Skeletal muscle satellite cell (primary cell): ENCODE measurements at regions not wholly inside any gene's neighbourhood (a gene's known extent, or its start where the extent isn't known, plus 50 kb on each side); places are given as distances from the start of the nearest gene placed in this dataset.
"Not testable (repeated sequence)": the region's sequence is repeated elsewhere in the genome, so short reads cannot be mapped to it uniquely, and the experiment has no call there.

Experiments
- H3K27me3 ChIP-seq: 2 replicates; pipeline ENCODE4 v1.7.0; 2013; ENCODE audit warnings: low read length; ENCODE audit not compliant: control insufficient read depth, insufficient read depth
- H3K36me3 ChIP-seq: 2 replicates; pipeline ENCODE4 v1.7.0; 2013; ENCODE audit warnings: mild to moderate bottlenecking, control low read depth, low read length; ENCODE audit not compliant: insufficient read depth
- H3K4me1 ChIP-seq: 2 replicates; pipeline ENCODE4 v1.7.0; 2013; ENCODE audit warnings: low read length; ENCODE audit not compliant: control insufficient read depth, insufficient read depth
- H3K4me2 ChIP-seq: 2 replicates; pipeline ENCODE4 v1.7.0; 2013; ENCODE audit warnings: mild to moderate bottlenecking, low read length
- H3K4me3 ChIP-seq: 2 replicates; pipeline ENCODE4 v1.7.0; 2013; ENCODE audit warnings: low read length
- H3K9ac ChIP-seq: 2 replicates; pipeline ENCODE4 v1.7.0; 2013; ENCODE audit warnings: mild to moderate bottlenecking, low read depth, low read length, moderate library complexity
- H3K9me3 ChIP-seq: replicated peaks from 2 replicates; pipeline ENCODE4 v1.7.0; 2013; ENCODE audit warnings: mild to moderate bottlenecking, control low read depth, low read length

DNA sequence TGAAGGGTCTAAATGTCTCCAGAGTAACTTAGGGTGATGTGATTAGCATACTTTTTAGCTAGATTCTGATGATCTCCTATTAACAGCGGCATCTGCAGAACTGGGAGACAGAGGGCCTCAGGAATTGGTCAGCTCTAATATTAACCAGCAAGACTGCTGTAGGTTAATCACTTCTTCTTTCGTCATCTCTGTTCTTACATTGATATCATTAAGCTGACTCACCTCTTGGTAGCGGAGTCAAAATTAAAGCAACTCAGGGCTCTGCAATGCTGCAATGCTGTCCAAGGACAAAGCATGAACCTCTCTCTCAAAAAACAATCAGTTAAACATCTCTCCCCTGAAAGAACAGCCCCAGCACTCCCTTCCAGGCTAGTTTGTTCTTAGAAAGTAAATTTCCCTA, 57.5 kb upstream of the TRA2B start:
- no peaks in the 10 kb centered on the region for H3K36me3 ChIP-seq
- no peak overlapping the region for H3K4me2 ChIP-seq
- no peak overlapping the region for H3K9ac ChIP-seq
- H3K27me3 ChIP-seq: peaks cover 10% of the 10 kb centered on the region
- H3K4me3 ChIP-seq: no peak overlapping the region
- peaks cover 16% of the 10 kb centered on the region for H3K4me1 ChIP-seq
- H3K9me3 ChIP-seq: no peaks in the 10 kb centered on the region

DNA sequence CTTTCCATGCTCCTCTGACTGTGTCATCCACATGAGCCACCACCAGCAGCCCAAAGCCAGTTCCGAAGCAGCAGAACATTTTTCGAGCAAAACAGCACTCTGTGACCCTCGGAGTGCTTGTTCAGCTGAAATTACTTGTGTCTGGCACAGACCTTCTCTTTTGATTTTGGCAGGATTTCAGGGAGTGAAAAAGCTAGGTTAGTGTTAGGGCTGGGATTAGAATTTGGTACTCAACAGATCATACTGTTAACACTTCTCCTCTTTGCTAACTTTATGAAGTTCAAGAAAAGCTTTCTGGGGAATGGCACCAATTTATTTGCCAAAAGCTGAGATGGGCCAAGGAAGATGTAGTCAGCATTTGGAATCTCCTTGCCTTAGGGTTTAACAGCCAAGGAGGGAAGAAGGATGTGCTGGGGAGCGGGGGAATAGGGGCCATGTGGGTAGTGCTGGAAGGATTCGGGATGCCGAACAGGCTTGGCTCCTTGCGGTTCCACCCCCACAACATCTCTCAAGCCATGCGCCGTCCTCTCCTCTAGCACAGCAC, 55.1 kb upstream of the TRA2B start:
- H3K4me2 ChIP-seq: peak overlapping the region; percentile 24
- H3K4me1 ChIP-seq: peaks cover 16% of the 10 kb centered on the region
- no peaks in the 10 kb centered on the region for H3K36me3 ChIP-seq
- H3K9me3 ChIP-seq: no peaks in the 10 kb centered on the region
- H3K4me3 ChIP-seq: no peak overlapping the region
- H3K27me3 ChIP-seq: peaks cover 13% of the 10 kb centered on the region
- peak overlapping the region; percentile 23 for H3K9ac ChIP-seq

DNA sequence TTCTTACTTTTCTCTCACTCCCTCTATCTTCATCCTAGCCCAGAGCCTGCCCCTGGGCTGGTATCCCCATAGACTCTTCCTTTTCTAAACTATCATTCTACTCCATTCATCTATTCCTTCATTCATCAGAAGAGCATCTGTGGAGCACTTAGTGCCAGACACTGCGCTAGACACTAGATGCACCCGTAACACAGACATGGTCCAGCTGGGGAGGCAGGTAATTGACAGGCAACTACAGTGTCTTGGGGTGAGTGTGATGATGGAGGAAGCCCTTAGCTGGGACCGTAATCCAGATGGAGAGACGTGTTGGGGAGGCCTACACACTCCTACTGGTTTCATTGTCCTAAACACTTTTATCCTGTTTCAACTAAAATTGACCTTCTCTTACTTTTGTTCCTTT, 53.2 kb upstream of the TRA2B start:
- H3K36me3 ChIP-seq, H3K4me3 ChIP-seq, H3K9me3 ChIP-seq, H3K4me2 ChIP-seq, H3K9ac ChIP-seq: not testable (repeated sequence)
- peaks cover 16% of the 10 kb centered on the region for H3K4me1 ChIP-seq
- peaks cover 13% of the 10 kb centered on the region for H3K27me3 ChIP-seq

DNA sequence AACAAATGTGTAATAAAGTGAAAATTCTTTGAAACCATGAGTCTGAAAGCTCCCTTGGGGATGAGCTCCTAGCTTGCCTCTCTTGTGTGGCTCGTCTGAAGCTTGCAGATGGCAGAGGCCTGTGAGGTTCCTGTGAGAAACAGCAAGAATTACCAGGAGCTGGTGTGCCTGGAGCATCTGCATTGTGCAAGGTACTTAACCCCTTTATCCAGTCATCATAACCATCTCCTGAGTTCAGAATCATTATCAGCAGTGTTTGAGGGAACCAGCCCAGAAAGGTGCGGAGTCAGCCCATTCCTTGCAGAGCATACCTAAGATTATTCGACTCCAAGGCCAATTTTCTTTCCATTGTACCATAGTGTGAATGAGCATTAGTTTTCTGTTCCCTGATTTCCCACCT, 51.7 kb upstream of the TRA2B start:
- Histone ChIP-seq H3K4me3 (no peak overlapping the region), H3K36me3 (no peaks in the 10 kb centered on the region), H3K27me3 (peaks cover 13% of the 10 kb centered on the region), H3K4me2 (no peak overlapping the region), H3K9me3 (no peaks in the 10 kb centered on the region), H3K4me1 (peaks cover 12% of the 10 kb centered on the region), H3K9ac (no peak overlapping the region)

DNA sequence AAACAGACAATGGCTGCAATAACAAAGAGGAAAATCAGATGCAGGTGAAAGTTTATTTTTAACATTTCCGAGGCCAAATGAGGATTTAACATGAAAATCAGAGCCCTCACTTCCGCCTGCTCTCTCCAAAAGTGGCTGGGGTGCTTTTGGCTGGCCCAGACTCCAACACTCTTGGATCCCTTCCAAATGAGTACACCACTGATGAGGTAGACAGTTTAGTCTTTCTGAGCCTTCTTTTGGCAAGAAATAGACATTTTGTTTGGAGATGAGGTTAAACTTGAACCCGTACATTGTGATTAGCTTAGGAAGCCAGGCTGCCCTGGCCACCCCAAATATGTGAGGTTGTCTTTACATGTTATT, 51.0 kb upstream of the TRA2B start:
- peaks cover 13% of the 10 kb centered on the region for H3K27me3 ChIP-seq
- H3K9ac ChIP-seq: no peak overlapping the region
- no peak overlapping the region for H3K4me2 ChIP-seq
- H3K4me1 ChIP-seq: peaks cover 12% of the 10 kb centered on the region
- no peaks in the 10 kb centered on the region for H3K36me3 ChIP-seq
- no peaks in the 10 kb centered on the region for H3K9me3 ChIP-seq
- H3K4me3 ChIP-seq: no peak overlapping the region

DNA sequence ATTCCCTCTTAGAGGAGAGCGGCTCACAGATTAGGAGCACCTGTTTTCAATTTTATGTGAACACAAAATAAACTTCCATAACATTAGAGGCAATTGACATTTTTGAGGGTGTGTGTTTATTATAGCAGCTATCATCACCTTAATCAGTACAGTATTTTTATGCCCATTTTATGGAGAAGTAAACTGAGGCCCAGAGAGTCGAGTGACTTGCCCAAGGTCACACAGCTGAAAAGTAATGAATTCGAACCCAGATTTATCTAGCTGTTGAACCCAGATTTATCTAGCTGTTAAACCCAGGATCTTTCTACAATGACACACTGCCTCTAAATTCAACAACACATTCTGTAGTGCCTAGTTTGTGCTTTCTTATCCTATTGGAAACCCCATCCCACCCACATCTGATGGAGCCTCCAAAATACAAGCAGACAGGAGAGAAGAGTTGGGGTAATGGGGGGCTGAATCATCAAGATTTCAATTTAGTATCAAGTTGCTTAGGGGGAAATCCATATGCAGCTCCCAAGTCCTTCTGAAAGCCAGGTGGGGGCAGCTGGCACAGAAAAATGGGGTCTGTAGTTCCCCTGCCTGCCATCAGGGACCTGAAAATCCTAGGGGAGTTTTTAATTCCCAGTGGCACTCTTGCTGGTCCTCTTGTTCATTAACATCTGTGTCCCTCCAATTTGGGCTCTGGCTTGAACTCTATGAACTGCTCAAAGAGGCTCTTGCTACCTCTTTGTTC, 50.4 kb upstream of the TRA2B start:
- Histone ChIP-seq H3K4me1 (peaks cover 9% of the 10 kb centered on the region), H3K4me3 (no peak overlapping the region), H3K4me2 (no peak overlapping the region), H3K9ac (no peak overlapping the region), H3K36me3 (no peaks in the 10 kb centered on the region), H3K9me3 (no peaks in the 10 kb centered on the region), H3K27me3 (peaks cover 8% of the 10 kb centered on the region)
